Common myeloid progenitor, CD34-positive (primary cell): ENCODE measurements at regions not wholly inside any gene's neighbourhood (a gene's known extent, or its start where the extent isn't known, plus 50 kb on each side); places are given as distances from the start of the nearest gene placed in this dataset.
"Not testable (repeated sequence)": the region's sequence is repeated elsewhere in the genome, so short reads cannot be mapped to it uniquely, and the experiment has no call there.

Source experiments
- CTCF ChIA-PET: fragments of 350-600 bp; sonication (Branson Sonifier 250); formaldehyde crosslinking; loops from one replicate; lab custom pipeline; 2021; ENCODE audit warnings: antibody characterized with exemption; lab: Charles Lee
- POLR2A ChIA-PET: fragments of 350-600 bp; sonication (Branson Sonifier 250); formaldehyde crosslinking; loops from one replicate; lab custom pipeline; 2021; ENCODE audit warnings: antibody characterized with exemption; lab: Charles Lee
- DNase-seq, 3 donors: peaks; one replicate each; pipeline versions ENCODE4 v3.0.0 to v3.0.0-alpha.2; 2013
- H3K27ac ChIP-seq, 2 experiments: 1 replicate in 1 of 2; 2 replicates in 1 of 2; pipeline ENCODE4 v1.7.0; 2013; ENCODE audit warnings: inconsistent platforms in 2 of 2, low read length in 2 of 2, mild to moderate bottlenecking in 2 of 2, low read depth in 1 of 2, moderate library complexity in 1 of 2; ENCODE audit not compliant: severe bottlenecking in 2 of 2, insufficient read depth in 1 of 2, poor library complexity in 1 of 2
- H3K27me3 ChIP-seq, 5 experiments: replicated peaks in 2 of 5; 1 replicate in 3 of 5; 2 replicates in 2 of 5; pipeline versions ENCODE4 v1.6.1 to v1.7.0; 2013; ENCODE audit warnings: low read length in 4 of 5, mild to moderate bottlenecking in 2 of 5, moderate library complexity in 2 of 5, inconsistent platforms in 1 of 5; ENCODE audit not compliant: insufficient read depth in 5 of 5, control insufficient read depth in 4 of 5
- H3K36me3 ChIP-seq, 4 experiments: 1 replicate in 2 of 4; 2 replicates in 2 of 4; pipeline versions ENCODE4 v1.6.1 to v1.7.0; 2013; ENCODE audit warnings: low read length in 3 of 4, control low read depth in 1 of 4, mild to moderate bottlenecking in 1 of 4; ENCODE audit not compliant: control insufficient read depth in 4 of 4, insufficient read depth in 4 of 4
- H3K4me1 ChIP-seq, 4 experiments: 1 replicate in 3 of 4; 2 replicates in 1 of 4; pipeline versions ENCODE4 v1.6.1 to v1.7.1; 2013; ENCODE audit warnings: low read length in 3 of 4, mild to moderate bottlenecking in 3 of 4, control low read depth in 1 of 4, inconsistent platforms in 1 of 4, moderate library complexity in 1 of 4; ENCODE audit not compliant: control insufficient read depth in 4 of 4, insufficient read depth in 4 of 4; ENCODE audit errors: control extremely low read depth in 1 of 4
- H3K4me3 ChIP-seq, 7 experiments: 1 replicate in 4 of 7; 2 replicates in 3 of 7; pipeline versions ENCODE4 v1.5.1 to v1.7.0; 2013; ENCODE audit warnings: mild to moderate bottlenecking in 7 of 7, low read length in 6 of 7, moderate library complexity in 6 of 7, inconsistent platforms in 2 of 7, low read depth in 2 of 7, control low read depth in 1 of 7; ENCODE audit not compliant: insufficient read depth in 4 of 7, control insufficient read depth in 1 of 7; ENCODE audit errors: extremely low read depth in 1 of 7
- H3K9me3 ChIP-seq, 5 experiments: 1 replicate in 4 of 5; 2 replicates in 1 of 5; pipeline versions ENCODE4 v1.6.1 to v1.7.1; 2013; ENCODE audit warnings: low read length in 4 of 5, mild to moderate bottlenecking in 2 of 5, inconsistent platforms in 1 of 5, low read depth in 1 of 5, moderate library complexity in 1 of 5; ENCODE audit not compliant: control insufficient read depth in 4 of 5, insufficient read depth in 2 of 5; ENCODE audit errors: control extremely low read depth in 1 of 5
- WGBS: methylation state at CpG from one replicate; pipeline ENCODE4 v1.1.5; 2013; ENCODE audit not compliant: insufficient coverage; 5-methylcytosine and 5-hydroxymethylcytosine counted together

DNA sequence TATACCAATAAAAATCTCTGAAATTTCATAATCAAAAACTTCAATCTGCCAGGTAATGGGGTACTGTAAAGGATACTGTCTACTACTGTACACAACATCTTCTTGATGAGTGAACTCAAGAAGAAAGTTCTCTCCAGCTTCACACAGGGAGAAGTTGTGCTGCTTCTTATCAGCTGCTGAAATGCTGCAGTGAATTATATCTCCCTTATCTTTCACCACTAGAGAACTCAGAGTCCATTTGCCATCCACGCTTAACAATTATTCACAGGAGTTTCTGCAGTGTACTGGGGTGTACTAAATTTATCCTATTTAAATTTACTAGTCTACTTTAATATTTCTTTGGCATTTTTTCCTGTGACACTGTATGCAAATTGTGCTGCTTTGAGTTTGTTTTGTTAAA, 384.8 kb downstream of the TFAP2B start:
- H3K27ac ChIP-seq: no peak overlapping the region
- DNase-seq: peak in 1 of 3 donors; percentile 4
- no peaks in the 10 kb centered on the region for H3K4me1 ChIP-seq
- POLR2A ChIA-PET: no interaction called here
- CTCF ChIA-PET: no interaction called here
- H3K9me3 ChIP-seq: no peaks in the 10 kb centered on the region
- H3K36me3 ChIP-seq: no peaks in the 10 kb centered on the region
- H3K27me3 ChIP-seq: no peaks in the 10 kb centered on the region
- no peak overlapping the region for H3K4me3 ChIP-seq
- no CpG with 5 or more reads among the region's 1 CpG for WGBS

DNA sequence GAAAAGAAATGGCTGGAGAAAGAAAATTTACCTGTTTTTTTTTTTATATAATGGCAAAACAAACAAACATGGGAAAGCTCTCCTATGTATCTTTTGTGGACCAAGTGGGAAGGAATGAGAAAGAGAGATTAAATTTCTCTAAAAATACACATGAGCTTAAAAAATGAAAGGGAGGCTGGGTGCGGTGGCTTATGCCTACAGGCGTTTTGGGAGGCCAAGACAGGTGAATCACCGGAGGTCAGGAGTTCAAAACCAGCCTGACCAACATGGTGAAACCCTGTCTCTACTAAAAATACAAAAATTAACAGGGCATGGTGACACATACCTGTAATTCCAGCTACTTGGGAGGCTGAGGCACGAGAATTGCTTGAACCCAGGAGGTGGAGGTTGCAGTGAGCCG, 388.0 kb downstream of the TFAP2B start:
- 100% methylated on average over 2 of the region's 5 CpGs for WGBS
- H3K4me1 ChIP-seq, DNase-seq, H3K27me3 ChIP-seq, H3K27ac ChIP-seq, H3K4me3 ChIP-seq, POLR2A ChIA-PET, CTCF ChIA-PET, H3K9me3 ChIP-seq, H3K36me3 ChIP-seq: not testable (repeated sequence)

GRCh38 chr6:51209651-51210050, 391.0 kb downstream of the TFAP2B start:
- no peak for DNase-seq
- Histone ChIP-seq H3K27me3 (peaks cover 0 to 15% (median 7%) of the 10 kb centered on the region in 5 experiments), H3K27ac (no peak overlapping the region), H3K9me3 (no peaks in the 10 kb centered on the region), H3K36me3 (no peaks in the 10 kb centered on the region), H3K4me1 (no peaks in the 10 kb centered on the region), H3K4me3 (no peak overlapping the region)
- CTCF ChIA-PET: no interaction called here
- no CpG with 5 or more reads among the region's 1 CpG for WGBS
- POLR2A ChIA-PET: no interaction called here

DNA sequence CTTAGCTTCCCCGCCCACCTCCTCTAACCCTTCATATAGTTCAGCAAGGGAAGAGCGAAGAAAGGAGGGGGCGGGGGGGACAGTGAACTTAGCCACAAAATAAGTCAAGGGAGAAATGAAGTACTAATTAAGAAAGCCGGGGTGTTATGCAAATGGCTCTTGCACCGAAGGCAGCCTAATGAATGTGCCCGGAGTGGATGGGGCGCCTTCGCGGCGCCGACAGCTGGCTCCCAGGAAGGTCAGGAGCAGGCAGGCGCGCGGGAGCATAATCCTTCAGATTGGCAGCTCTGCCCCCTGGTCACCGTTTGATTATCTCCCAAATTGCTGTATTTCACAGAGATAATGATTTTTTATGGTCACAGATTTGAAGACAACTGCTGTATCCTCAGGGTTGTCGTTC, 395.1 kb downstream of the TFAP2B start:
- ChIA-PET CTCF (no interaction called here), POLR2A (no interaction called here)
- Histone ChIP-seq H3K4me3 (peak overlapping the region in 2 of 7 experiments; percentile 1 to 32), H3K4me1 (no peaks in the 10 kb centered on the region), H3K36me3 (no peaks in the 10 kb centered on the region), H3K9me3 (no peaks in the 10 kb centered on the region), H3K27ac (no peak overlapping the region), H3K27me3 (peaks cover 0 to 22% (median 10%) of the 10 kb centered on the region in 5 experiments)
- no peak for DNase-seq
- WGBS: 30% methylated on average over 8 of the region's 16 CpGs

DNA sequence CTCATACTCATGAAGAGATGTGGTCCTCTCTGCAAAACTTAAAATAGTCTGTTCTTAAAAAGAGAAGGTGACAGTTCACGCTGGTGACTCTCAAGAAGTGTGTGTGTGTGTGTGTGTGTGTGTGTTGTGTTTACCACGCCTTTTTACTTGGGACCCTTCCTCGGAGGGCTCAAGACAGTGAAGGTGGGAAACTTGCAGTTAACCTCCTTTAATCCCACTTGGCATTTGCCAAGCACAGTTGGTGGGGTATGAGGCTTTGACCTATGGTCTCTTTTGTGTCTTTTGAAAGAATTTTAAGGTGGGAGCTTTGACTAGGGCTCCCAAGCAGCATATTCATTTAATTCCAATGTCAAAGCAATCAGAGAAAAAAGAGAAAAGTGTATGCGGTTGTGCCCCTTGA, 395.8 kb downstream of the TFAP2B start:
- peaks cover 0 to 22% (median 10%) of the 10 kb centered on the region in 5 experiments for H3K27me3 ChIP-seq
- peak in 1 of 3 donors; percentile 9 for DNase-seq
- no peak overlapping the region for H3K27ac ChIP-seq
- no peaks in the 10 kb centered on the region for H3K9me3 ChIP-seq
- H3K36me3 ChIP-seq: no peaks in the 10 kb centered on the region
- POLR2A ChIA-PET: no interaction called here
- no peak overlapping the region for H3K4me3 ChIP-seq
- WGBS: no CpG with 5 or more reads among the region's 4 CpGs
- no peaks in the 10 kb centered on the region for H3K4me1 ChIP-seq
- CTCF ChIA-PET: no interaction called here

- no peak overlapping the region for H3K4me3 ChIP-seq
- ChIA-PET CTCF (no interaction called here), POLR2A (no interaction called here)
- H3K27ac ChIP-seq: no peak overlapping the region
- H3K27me3 ChIP-seq: peaks cover 0 to 20% (median 10%) of the 10 kb centered on the region in 5 experiments
- no peaks in the 10 kb centered on the region for H3K36me3 ChIP-seq
- no peak for DNase-seq
- H3K4me1 ChIP-seq: no peaks in the 10 kb centered on the region
- H3K9me3 ChIP-seq: no peaks in the 10 kb centered on the region
- WGBS: 100% methylated on average over 1 of the region's 3 CpGs
Measured at GRCh38 chr6:51218181-51218580, 399.5 kb downstream of the TFAP2B start.

GRCh38 chr6:51224580-51225240, 406.0 kb downstream of the TFAP2B start:
- H3K9me3 ChIP-seq, DNase-seq, CTCF ChIA-PET, H3K27ac ChIP-seq, H3K4me3 ChIP-seq, POLR2A ChIA-PET, H3K4me1 ChIP-seq, H3K36me3 ChIP-seq, H3K27me3 ChIP-seq: not testable (repeated sequence)
- 94% methylated on average over 10 of the region's 19 CpGs for WGBS
